GM18498 (cell line): ENCODE measurements at regions not wholly inside any gene's neighbourhood (a gene's known extent, or its start where the extent isn't known, plus 50 kb on each side); places are given as distances from the start of the nearest gene placed in this dataset.

Experiments
- ATAC-seq: cut with Tn5 transposase; IDR thresholded peaks from one replicate; pipeline ENCODE4 v1.9.1; 2021; ENCODE audit warnings: mild to moderate bottlenecking, moderate library complexity; ENCODE audit not compliant: unreplicated experiment

DNA sequence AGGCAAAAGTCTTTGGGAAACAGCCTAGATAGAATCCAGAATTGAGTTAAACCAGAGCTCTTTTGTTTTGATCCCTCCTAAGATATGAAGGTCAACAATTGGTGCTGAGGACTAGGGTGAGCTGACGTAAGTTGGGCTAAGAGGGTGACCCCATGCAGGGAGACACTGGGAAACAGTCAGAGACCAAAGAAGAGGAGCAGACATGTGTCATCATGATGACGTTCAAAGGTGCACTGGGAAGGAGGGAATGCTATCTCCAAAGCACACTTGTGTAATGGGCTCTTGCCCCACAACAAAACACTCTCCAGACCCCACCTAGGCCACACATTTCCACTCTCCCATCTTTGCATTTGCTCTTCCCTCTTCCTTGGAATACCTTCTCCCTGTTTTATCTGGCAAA lies 481.4 kb downstream of the COG6 start:
- no peak for ATAC-seq

DNA sequence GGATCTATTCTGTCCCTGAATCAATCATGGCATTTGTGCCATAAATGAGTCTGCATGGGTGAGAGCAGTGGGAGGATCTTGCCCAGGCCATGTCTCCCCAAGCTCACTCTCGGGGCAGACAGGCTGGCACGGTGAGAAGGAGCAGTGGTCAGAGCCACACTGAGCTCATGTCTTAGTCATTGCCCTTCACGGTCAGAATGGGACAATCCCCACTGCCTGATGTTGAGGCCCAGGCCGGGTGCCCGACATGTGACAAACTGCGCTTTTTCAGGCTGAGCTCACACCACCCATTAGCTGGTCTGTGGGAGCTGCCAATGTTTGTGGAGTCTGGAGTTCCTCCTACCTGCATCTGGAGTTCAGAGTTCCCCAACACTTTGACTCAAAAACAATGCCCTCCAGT lies 481.9 kb downstream of the COG6 start:
- ATAC-seq, result no peak

DNA sequence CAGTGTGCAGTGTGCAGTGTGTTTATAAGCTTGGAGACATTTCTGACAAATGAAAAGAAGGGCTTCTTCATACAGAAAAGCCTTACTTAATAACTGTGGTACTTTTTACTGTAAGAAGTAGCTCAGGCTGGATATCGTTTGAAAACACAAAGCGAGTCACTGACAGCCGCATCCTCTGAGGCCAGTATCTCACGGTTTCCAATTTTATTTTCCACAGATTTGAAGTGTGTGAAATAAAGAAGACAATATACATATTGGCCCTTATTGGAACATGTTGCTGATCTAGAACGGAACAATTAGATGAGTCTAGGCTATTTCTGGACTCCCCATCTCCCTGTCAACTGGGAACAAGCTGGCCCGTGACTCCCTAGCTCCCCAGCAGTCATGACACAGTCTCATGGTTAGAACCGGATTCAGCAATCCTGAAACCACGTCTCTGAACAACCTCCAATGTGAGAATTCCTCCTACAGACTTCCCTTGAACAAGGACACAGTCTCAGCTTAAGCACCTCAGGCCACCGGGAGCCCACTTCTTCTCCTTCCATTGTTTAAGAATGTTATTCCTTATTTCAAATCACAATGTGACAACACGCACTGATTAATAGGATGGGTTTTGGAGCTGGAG lies 484.5 kb downstream of the COG6 start:
- ATAC-seq, result no peak

DNA sequence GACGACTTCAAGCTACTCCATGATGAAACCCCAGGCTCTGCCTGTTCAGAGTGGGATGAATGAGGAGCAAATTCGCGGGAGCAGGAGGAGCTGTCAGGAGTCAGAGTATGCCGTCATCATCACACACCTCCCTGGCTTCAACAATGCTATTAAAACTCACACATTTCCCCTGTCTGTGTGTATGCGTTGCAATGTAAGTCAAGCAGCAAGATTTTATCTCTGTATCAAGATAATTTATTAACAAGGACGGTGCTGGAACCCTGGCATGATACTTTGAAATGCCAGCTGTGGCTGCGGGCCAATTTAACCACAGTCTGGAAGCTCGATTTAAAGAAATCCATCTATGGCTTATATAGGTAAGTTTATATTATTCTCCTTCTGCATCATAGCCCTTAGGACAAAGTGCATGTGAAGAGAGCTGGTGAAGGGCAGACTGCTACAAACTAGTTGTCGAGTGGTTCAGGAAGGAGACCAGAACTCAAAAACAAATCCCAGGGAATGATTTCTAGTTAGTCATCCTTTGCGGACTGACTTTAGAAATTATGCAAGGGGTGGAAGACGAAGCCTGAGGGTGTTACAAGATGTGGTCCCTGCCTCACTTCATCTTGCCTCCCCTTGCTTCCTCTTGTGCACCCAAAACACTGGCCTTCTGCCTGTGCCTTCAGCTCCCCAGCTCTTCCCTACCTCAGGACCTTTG lies 486.5 kb downstream of the COG6 start:
- ATAC-seq, result no peak

DNA sequence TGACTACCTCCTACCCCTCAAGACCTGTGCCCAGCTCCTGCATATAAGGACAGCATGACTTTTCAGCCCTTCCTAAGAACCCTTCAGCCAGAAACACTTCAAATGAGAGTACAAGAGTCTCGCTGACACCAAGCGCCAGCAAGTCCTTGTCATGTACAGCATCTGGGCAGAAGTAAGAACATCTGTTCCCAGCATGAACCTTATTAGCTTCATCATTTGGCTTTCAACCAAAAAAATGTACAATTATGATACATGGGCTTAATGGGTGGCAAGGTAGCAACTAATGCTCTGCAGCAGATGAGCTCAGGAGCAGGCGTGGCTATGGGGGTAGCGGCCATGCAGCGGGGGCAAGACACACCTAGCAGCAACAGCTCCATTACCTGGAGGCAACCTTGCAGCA lies 487.6 kb downstream of the COG6 start:
- no peak for ATAC-seq

DNA sequence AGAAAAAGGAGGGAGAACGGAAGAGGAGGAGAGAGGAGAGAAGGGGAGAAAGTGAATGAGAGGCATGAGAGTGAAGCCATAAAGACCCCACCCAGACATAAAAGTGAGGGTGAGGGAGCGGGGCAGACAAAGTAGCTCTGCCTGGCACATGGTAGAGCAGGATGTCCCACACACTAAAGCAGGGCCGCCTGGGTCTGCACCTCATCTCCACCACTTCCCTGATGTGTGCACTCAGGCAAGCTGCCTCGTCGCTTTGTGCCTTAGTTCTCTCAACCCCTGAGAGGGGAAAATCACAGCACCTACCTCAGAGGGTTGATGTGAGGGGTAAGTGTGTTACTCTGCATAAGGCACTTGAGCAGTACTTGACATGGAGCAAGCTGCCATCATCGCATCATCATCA lies 488.1 kb downstream of the COG6 start:
- no peak for ATAC-seq

DNA sequence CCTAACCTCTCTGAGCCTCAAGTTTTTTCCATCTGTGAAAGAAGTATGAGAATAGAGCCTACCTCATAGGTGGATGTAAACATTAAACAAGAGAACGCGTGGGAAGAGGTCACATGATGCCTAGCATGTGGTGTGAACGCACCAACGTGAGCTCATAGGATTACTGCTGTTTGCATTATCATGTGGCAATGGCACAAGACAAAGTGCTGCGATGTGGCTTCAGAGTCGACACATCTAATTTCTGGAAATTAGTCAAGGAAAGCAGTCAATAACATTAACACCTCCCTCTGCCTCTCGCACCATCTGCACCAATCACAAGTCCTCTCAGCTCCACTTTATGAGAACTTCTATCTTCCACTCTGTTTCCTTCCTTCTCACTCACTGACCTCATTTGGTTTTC lies 489.7 kb downstream of the COG6 start:
- ATAC-seq, result no peak

DNA sequence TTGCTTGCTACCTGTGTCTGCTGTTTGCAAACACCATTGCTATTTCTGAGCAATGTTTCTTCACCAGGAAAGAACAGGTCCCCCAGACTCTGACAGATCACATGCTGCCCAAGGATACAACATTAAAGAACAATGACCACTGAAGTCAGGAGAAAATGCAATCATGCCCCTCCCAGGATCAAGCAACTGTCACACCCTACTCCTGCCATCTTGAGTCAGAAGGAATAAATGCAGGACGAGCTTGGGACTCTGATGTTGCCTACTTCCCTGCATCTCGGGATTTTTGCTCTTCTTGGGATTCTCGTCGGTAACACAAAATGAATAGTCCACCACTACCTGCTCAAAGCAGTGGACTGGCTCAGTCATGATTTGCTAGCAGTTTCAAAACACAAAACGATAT lies 490.6 kb downstream of the COG6 start:
- ATAC-seq, result no peak

DNA sequence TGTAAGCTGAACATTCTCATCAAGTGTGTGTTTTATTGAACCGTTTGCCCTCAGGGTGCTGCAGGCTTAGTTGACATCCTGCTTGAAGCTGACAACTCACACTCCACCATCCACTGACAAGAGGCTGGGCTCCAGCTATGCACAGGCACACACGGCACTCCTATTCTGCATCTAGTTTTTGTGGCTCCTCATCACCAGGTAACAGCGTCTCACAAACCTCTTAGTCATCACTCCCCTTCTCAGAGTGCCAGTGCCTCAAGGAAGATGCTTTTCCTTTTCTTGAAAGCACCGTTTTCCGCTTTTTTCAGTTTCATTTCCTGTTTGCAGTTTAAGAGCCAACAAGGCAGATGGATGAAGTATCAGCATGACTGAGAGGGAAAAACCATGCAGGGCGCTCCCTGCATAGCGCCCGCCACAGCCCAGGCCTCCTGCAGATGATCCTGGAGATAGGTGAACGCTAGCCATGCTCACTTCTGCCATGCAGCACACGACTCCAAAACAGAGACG lies 491.2 kb downstream of the COG6 start:
- no peak for ATAC-seq

DNA sequence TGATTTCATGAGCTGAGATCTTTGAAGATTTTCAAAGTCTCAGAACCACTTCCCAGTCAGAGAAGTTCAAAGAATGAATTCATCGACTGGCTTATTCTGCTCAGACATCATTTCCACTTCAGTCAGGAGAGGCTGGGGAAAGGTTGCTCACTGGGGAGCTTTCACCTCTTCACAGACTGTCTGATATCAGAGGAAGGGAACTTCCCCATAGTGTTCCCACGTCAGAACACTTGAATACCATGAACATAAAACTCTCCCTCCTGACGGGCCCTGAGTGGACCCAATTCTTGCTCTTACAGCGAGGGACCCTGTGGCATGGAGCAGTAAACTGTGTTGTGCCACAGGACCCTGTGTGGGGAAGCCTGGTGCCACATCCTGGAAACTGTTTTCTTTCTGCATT lies 492.6 kb downstream of the COG6 start:
- ATAC-seq, result no peak

DNA sequence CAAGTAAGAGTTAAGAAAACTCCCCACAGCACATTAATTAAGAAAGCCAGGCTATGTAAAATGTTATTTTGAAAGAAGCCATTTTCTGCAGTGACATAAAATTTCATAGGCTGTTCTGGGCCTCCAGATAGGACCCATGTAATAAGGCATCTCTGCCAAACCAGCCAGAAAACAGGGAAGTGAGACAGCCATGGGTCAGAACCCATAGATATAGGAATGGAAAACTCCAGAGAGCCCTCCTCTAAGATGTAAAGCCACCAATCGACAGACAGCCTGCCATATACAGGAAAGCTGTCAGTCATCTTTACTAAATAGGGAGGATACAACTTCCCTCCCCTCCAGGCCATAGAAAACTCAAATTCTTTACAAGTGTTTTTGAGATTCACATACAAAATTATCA lies 493.3 kb downstream of the COG6 start:
- no peak for ATAC-seq

DNA sequence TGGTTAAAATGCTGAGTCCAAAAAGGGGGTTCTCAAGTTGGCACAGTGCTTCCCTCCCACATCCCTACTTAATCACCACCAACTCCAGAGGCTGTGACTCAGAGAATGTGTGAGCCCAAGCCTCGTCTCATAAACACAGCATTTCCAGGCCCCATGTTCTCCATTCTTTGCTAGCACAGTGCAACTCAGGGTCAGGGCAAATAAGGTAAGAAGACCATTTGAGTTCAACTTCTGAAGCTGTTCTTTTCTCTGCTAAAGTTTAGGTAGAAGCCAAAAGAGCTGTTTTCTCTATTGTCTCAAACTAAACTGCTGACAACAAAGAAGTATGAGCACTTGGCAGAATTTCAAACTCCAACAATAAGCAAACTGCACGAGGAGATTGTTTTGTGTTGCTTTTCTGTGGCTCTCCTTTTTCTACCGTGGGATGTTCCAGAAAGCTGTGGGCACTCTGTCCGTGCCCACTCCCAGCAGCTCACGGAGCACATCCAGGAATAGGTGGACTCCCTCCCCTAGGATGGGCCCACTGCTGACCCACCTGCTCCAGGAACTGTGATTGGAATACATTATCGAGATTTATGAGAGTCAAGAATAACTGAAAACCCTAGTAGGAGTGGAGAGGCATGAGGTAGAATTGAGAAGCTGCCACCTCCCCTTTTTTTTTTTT lies 494.3 kb downstream of the COG6 start:
- ATAC-seq, result no peak

DNA sequence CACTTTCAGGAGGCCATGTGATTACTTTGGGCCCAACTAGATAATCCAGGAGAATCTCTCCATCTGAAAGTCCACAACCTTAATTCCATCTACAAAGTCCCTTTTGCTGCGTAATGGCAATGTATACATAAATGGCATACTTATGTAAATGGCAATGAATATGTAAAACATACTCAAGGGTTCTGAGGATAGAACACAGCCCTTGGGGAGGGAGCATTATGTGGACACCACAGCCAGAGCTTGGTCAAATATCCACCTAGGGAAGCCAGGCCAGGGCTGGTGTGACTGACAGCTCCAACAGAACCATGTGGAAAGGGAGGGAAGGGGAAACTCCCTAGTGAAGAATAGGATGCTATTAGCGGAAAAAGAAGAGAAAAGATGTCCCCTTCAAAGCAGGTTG lies 496.2 kb downstream of the COG6 start:
- no peak for ATAC-seq

DNA sequence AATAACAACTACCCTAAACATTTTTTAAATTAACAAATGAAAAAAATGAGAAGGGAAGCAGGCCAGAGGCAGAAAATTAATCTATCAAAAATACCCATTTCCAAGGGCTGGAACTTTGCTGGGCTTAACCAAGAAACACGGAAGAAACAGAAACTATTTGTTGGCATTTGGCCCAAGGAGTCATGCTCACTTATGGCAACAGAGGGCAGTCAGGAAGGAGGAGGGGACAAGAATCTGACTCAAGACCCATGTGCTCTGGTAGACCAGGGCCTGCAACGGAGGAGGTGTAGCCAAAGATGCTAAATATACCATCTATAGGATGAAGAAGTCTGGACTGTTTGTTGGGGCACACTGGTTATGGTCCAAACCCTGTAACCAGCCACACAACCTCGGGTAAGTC lies 496.7 kb downstream of the COG6 start:
- ATAC-seq, result no peak

DNA sequence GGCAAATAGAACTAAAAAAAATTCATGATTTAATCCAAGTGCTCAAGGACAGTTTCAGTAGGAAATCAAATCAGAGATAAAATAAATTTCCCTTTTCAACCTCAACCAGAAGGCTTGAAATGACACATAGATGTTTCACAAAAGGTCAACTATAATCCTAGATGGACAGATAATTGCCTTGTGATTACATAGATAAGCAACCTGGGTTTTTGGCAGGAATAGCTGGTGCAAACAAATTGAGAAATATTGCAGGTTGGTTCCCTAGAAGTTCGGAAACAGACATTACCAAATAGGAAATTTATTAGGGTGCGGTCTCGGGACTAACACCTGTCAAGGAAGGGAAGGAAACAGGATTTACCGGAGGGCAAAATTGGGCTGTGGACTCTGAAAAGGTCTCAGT lies 497.5 kb downstream of the COG6 start:
- no peak for ATAC-seq

DNA sequence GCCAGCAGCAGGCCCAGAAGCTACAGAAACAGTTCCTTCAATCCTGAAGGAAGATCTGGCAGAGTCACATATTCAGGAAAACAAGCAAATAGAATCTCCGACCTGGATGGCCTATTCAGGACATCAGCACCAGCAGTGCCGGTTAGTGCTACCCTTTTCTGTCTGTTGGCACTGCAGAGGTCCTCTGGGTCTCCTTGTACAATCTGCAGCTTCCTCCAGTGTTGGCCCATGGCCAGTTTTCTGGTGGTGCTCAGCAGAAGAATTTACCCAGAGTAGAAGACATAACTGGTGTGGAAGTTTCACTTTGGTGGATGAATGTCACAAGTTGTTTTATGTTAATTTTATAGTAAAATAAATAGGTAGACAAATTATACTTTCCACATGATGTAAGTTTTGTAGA lies 498.1 kb downstream of the COG6 start:
- no peak for ATAC-seq

DNA sequence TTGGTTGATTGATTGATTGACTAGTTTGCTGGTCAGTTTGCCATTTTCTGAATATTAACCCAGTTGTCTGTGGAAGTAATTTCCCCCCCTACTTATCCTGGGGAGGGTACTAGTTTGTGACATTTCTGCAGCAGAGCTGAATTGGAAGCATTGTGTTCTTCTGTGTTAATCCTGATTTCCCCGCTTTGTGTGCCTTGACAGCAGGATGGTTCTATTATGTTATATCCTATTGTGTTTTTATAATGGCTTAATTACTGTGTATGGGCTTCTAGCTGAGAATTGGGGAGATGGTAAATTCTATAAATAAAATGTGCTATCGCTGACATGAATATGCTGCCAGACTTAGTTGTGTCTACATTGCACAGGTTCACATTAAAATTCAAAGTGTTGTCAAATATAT lies 499.7 kb downstream of the COG6 start:
- ATAC-seq, result no peak

DNA sequence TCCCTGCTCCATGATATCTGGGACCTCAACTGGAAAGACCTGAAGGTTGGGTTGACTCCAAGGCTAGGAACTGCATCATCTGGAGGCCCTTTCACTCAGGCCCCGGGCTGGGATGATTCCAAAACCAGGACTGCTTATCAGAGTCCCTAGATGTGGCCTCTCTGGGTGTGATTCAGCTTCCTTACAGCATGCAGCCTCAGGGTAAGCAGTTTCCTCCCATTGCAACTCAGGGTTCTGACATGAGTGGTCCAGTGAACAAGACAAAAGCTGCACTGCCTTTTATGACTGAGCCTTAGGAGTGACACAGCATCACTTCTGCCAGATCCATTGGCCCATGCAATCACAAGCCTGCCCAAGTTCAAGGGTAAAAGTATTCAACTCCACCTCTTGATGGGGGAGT lies 502.8 kb downstream of the COG6 start:
- no peak for ATAC-seq

DNA sequence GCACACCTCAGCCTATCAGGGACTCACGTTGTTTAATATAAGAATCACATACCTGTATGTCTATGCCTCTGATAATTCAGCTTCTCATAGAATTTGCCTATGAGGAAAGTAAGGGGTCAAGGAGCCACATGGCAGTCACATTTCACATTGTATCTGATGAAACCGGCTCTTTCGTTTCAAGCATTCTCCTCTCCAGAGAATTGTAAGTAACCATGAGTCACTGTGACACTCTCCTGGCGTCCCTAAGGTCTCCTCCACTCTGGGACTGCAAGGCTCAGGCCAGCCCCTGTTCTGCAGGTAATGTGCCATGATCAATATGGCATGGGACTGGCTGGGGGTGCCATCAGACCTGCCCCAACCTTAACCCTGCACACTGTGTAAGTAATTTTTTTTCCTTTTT lies 503.3 kb downstream of the COG6 start:
- no peak for ATAC-seq

DNA sequence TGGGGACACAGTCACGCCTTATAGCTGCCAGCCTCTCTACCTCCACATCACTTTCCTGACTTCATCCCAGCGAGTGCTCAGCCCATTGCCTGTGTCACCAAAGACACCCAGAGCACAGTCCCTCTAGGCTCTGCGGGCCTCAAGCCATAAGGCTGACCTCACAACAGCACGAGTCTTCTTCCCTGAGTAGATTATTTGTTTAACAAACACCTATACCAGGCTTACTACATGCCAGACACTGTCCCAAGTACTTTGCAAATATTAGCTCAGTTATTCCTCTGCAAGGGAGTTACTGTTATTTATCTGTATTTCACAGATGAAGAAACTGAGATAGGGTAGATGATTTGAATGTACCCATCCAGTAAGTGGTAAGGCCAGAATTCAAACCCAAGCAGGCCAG lies 504.3 kb downstream of the COG6 start:
- no peak for ATAC-seq

DNA sequence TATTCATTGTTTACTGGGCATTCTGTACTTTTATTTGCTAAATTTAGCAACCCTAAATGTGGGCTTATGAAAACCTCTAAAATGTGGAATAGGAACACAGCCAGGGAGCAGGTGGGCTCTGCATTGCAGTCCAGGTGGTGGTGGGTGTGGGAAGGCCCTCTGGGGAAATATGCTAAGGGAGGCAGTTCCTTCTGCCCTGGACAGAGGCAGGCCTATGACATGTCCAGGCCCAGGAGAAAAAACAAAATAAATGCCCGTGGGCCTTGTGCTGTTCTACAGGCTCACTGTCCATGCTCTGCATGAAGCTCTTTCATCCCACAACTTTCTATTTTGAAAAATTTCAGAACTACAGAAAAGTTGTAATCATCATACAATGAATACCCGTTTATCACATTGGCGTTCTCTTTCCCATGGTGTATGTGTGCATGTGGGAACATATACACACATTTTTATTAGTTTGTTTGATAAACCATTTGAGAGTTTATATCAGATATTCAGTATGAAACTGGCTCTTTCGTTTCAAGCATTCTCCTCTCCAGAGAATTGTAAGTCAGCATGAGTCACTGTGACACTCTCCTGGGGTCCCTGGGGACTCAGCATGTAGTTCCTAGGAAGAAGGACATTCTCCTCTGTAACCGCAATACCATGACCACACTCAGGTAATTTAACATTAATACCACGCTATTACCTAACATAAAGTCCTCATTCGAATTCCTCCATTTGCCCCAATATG lies 505.3 kb downstream of the COG6 start:
- no peak for ATAC-seq

DNA sequence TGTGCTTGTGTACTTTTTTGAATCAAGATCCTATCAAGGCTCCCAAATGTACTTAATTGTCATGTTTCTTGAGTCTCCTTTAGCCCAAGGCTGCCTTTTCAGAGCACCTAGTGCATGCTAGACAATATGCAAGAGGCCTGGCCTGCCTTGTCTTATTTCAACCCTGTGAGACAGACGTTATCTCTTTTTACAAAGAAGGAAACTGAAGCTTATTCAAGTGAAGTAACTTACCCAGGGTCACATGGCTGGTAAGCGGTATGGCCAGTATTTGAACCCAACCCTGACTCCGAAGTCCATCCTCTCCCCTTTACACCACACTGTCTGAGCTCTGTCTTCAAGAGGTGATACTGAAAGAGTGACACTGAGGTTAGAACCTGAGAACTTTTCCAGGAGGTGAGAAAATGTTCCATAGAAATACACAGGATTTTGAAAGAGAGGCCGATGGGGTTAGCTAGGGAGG lies 505.1 kb downstream of the FOXO1 start:
- no peak for ATAC-seq
